ENCODE measurements at regions not wholly inside any gene's neighbourhood (a gene's known extent, or its start where the extent isn't known, plus 50 kb on each side); places are given as distances from the start of the nearest gene placed in this dataset.

DNA sequence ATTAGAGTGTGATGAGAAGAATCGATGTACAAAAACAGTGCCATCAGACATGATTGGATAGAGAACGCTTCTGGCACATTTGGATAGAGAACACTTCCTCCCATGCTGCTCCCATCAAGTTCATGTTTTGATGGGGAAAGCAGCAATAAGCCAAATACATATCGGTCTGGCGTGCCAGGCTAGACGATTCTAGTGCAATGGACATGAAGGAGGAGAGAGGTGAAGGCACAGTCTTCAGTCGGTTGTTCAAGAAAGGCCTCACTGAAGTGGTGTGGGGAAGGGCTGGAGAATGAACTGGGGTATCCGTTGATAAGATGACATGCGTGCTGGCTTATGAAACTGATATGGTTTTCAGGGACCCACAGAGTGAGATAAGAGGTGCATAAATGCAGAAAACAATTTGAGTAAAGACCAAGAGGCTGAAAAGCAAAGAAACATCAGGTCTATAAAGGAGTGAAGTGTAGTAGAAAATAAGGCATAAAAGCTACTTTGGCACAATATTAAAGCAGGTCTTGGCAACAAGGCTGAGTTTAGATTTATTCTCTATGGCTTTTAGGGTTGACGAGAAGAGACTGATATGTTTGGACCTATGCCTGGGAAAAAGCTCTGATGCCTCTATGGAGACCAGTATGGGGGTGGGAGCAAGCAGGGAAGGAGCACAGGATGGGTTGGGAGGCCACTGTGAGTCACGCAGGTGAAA is 117.6 kb upstream of the PIEZO2 start:
- Histone ChIP-seq H3K79me2 (ENCODE audit: insufficient read depth) (no peaks in the 10 kb centered on the region), H3K27me3 (replicated peaks; ENCODE audit: insufficient read depth) (no peaks in the 10 kb centered on the region), H3K9ac (no peak overlapping the region), H3F3A (ENCODE audit: insufficient read depth) (peaks cover 5% of the 10 kb centered on the region; the same call in 1 of the 2 replicates), H3K27ac (no peak overlapping the region), H3K4me2 (ENCODE audit: unreplicated experiment) (no peak overlapping the region), H3K9me2 (ENCODE audit: insufficient read depth) (no peaks in the 10 kb centered on the region), H3K9me3 (ENCODE audit: low read depth) (no peaks in the 10 kb centered on the region), H4K20me1 (ENCODE audit: insufficient read depth) (no peaks in the 10 kb centered on the region), H3K36me3 (ENCODE audit: low read depth) (no peaks in the 10 kb centered on the region), H3K4me1 (ENCODE audit: insufficient read depth) (0 out of 2 replicates have a peak, but pooled peaks cover 8% of the 10 kb centered on the region), H3K4me3 (no peak overlapping the region), H2AFZ (no peak overlapping the region)
- no peak for DNase-seq
- TF ChIP-seq EZH2 (IDR thresholded peaks at IDR 0.05; ENCODE audit: insufficient read depth, poor library complexity, severe bottlenecking) (no peak), EZH2phosphoT487 (IDR thresholded peaks at IDR 0.05; ENCODE audit: insufficient read depth, low read depth) (no peak)
- in situ Hi-C loops (cut with MboI), result no loop called here
- WGBS, 2 experiments (ENCODE audit: low coverage in 1 of 2, low lambda C conversion rate in 2 of 2, missing lambda C conversion rate in 2 of 2), result 61 to 73% methylated on average over 10 of the region's 10 CpGs

- Histone ChIP-seq H3K27ac (no peak overlapping the region), H3K9me3 (ENCODE audit: low read depth) (no peaks in the 10 kb centered on the region), H3K9ac (no peak overlapping the region), H3K4me1 (ENCODE audit: insufficient read depth) (no peaks in the 10 kb centered on the region), H3K4me3 (no peak overlapping the region), H3K27me3 (replicated peaks; ENCODE audit: insufficient read depth) (no peaks in the 10 kb centered on the region; the same call in 1 of the 2 replicates), H3K4me2 (ENCODE audit: unreplicated experiment) (no peak overlapping the region), H3F3A (ENCODE audit: insufficient read depth) (no peaks in the 10 kb centered on the region), H4K20me1 (ENCODE audit: insufficient read depth) (no peaks in the 10 kb centered on the region), H2AFZ (no peak overlapping the region), H3K79me2 (ENCODE audit: insufficient read depth) (no peaks in the 10 kb centered on the region), H3K36me3 (ENCODE audit: low read depth) (no peaks in the 10 kb centered on the region), H3K9me2 (ENCODE audit: insufficient read depth) (no peaks in the 10 kb centered on the region)
- WGBS, 2 experiments (ENCODE audit: low coverage in 1 of 2, low lambda C conversion rate in 2 of 2, missing lambda C conversion rate in 2 of 2), result 58 to 59% methylated on average over 2 of the region's 2 CpGs
- TF ChIP-seq EZH2 (IDR thresholded peaks at IDR 0.05; ENCODE audit: insufficient read depth, poor library complexity, severe bottlenecking) (no peak), EZH2phosphoT487 (IDR thresholded peaks at IDR 0.05; ENCODE audit: insufficient read depth, low read depth) (no peak)
- in situ Hi-C loops (cut with MboI), result no loop called here
- no peak for DNase-seq
Observed at GRCh38 chr18:11261486-11261885, 112.1 kb upstream of the PIEZO2 start.

- H3K9me2 ChIP-seq (ENCODE audit: insufficient read depth), result no peaks in the 10 kb centered on the region
- no peak for DNase-seq
- no peaks in the 10 kb centered on the region for H4K20me1 ChIP-seq (ENCODE audit: insufficient read depth)
- in situ Hi-C loops (cut with MboI), result no loop called here
- WGBS, 2 experiments (ENCODE audit: low coverage in 1 of 2, low lambda C conversion rate in 2 of 2, missing lambda C conversion rate in 2 of 2), result 81 to 82% methylated on average over 3 of the region's 3 CpGs
- H3K27me3 ChIP-seq (replicated peaks; ENCODE audit: insufficient read depth), result no peaks in the 10 kb centered on the region; the same call in 1 of the 2 replicates
- no peaks in the 10 kb centered on the region for H3K36me3 ChIP-seq (ENCODE audit: low read depth)
- H3K4me1 ChIP-seq (ENCODE audit: insufficient read depth), result no peaks in the 10 kb centered on the region
- H3K9ac ChIP-seq, result no peak overlapping the region
- H3K4me3 ChIP-seq, result no peak overlapping the region
- no peaks in the 10 kb centered on the region for H3K79me2 ChIP-seq (ENCODE audit: insufficient read depth)
- H3K4me2 ChIP-seq (ENCODE audit: unreplicated experiment), result no peak overlapping the region
- no peaks in the 10 kb centered on the region for H3K9me3 ChIP-seq (ENCODE audit: low read depth)
- no peaks in the 10 kb centered on the region for H3F3A ChIP-seq (ENCODE audit: insufficient read depth)
- no peak overlapping the region for H3K27ac ChIP-seq
- no peak overlapping the region for H2AFZ ChIP-seq
- TF ChIP-seq EZH2 (IDR thresholded peaks at IDR 0.05; ENCODE audit: insufficient read depth, poor library complexity, severe bottlenecking) (no peak), EZH2phosphoT487 (IDR thresholded peaks at IDR 0.05; ENCODE audit: insufficient read depth, low read depth) (no peak)
Observed at GRCh38 chr18:11260961-11261461, 111.6 kb upstream of the PIEZO2 start.

DNA sequence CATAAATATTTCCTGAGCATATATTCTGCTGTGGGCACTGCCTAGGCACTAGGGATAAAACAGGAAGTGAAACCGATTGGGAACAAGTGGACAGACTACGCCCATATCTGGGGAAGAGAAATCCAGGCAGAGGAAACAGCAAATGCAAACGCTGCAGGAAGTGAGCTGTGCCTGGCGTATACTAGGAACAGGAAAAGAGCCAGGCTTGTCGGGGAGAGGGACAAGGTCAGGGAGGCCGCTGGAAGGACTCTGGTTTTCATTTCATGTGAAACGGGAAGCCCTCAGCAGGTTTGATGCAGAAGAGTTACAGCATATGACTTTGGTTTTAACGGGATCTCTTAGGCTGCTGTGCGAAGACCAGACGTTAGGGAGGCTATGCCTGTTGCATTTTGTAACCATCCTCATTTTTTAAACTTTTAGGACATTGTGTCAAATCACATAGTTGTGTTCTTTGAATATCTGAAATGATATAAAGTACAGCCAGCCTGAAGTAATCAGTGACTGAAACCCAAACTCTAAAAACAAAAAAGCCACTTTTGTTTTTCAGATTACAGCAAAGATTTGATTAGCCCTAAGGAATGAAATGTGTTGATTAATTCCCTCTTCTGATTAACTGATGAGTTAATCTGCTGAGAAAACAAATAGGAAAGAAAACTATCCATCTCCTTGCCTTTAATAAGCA is 110.2 kb upstream of the PIEZO2 start:
- TF ChIP-seq EZH2phosphoT487 (IDR thresholded peaks at IDR 0.05; ENCODE audit: insufficient read depth, low read depth) (no peak), EZH2 (IDR thresholded peaks at IDR 0.05; ENCODE audit: insufficient read depth, poor library complexity, severe bottlenecking) (no peak)
- no peak overlapping the region for H3K4me2 ChIP-seq (ENCODE audit: unreplicated experiment)
- no peak overlapping the region for H3K9ac ChIP-seq
- H3K9me3 ChIP-seq (ENCODE audit: low read depth), result no peaks in the 10 kb centered on the region
- no peak for DNase-seq
- peak overlapping the region; percentile 68 for H2AFZ ChIP-seq
- WGBS, 2 experiments (ENCODE audit: low coverage in 1 of 2, low lambda C conversion rate in 2 of 2, missing lambda C conversion rate in 2 of 2), result 30 to 31% methylated on average over 10 of the region's 10 CpGs
- no peak overlapping the region for H3K27ac ChIP-seq
- H3K36me3 ChIP-seq (ENCODE audit: low read depth), result no peaks in the 10 kb centered on the region
- in situ Hi-C loops (cut with MboI), result no loop called here
- H3K9me2 ChIP-seq (ENCODE audit: insufficient read depth), result no peaks in the 10 kb centered on the region
- no peak overlapping the region for H3K4me3 ChIP-seq
- no peaks in the 10 kb centered on the region for H3F3A ChIP-seq (ENCODE audit: insufficient read depth)
- no peaks in the 10 kb centered on the region for H4K20me1 ChIP-seq (ENCODE audit: insufficient read depth)
- H3K79me2 ChIP-seq (ENCODE audit: insufficient read depth), result no peaks in the 10 kb centered on the region
- no peaks in the 10 kb centered on the region; the same call in 1 of the 2 replicates for H3K27me3 ChIP-seq (replicated peaks; ENCODE audit: insufficient read depth)
- H3K4me1 ChIP-seq (ENCODE audit: insufficient read depth), result no peaks in the 10 kb centered on the region

Data from GM23248 (cell line).